ENCODE measurements at regions not wholly inside any gene's neighbourhood (a gene's known extent, or its start where the extent isn't known, plus 50 kb on each side); places are given as distances from the start of the nearest gene placed in this dataset.
A peak's percentile ranks its signal among the peaks of the same experiment; 100 is the strongest.

DNA sequence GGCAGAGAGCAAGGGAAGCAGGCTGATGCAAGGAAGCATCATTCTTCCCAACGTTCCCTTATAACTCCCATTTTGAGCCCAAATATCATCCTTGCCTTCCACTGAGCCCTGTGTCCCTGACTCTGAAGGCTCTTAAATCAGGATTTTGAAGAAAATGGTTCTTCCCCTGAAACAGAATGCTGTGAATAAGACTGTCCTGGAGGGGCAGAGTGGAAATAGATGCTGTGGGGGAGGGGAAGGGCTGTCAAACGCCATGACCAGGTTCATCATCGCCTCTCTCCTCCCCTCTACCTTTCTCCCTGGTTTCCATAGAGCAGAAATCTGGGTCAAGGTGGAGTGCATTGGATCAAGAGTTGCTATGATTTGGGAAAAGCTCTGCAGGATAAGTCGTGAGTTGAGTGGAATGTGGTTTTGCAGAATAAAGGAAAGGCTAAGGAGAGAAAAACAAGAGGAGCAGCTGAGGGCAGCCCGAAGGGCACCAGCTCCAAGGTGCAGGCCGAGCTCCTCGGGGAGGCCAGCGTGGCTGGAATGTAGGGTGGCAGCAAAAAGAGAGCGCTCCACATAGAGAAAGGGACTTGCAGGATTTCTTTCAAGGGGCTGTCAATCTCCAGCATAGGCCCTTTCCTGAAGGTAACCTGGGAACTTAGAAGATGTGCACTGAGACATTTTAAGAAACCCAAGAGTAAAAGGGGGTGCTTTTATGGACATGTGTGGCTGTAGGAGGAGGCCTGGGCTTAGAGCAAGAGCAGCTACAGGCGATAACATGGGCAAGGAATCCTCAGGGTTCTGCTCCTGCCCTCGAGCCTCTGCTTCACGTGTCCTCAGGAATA lies 120.8 kb upstream of the CDYL start:
- intact Hi-C loops (cut with micrococcal nuclease), result no loop called here
- Mint-ChIP-seq H3K4me1 (ENCODE audit: low read depth) (no peaks in the 10 kb centered on the region), H3K36me3 (ENCODE audit: low read depth) (no peaks in the 10 kb centered on the region), H3K27me3 (peaks cover 10% of the 10 kb centered on the region), H3K27ac (no peak overlapping the region), H3K9me3 (no peaks in the 10 kb centered on the region), H3K4me3 (no peak overlapping the region)

DNA sequence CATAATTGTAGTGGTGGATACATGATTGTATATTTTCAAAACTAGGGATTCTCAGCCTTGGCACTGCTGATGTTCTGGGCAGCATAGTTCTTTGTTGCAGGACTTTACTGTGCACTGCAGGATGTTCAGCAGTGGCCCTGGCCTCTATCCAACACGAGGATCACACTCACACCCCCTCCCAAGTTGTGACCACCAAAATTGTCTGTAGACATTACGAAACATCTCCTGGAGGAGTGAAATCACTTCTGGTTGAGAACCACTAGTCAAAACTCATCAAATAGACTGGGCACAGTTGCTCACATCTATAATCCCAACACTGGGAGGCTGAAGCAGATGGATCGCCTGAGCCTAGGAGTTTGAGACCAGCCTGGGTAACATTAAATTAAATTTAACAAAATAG lies 123.1 kb upstream of the CDYL start:
- no peak overlapping the region for H3K4me3 Mint-ChIP-seq
- H3K27ac Mint-ChIP-seq, result no peak overlapping the region
- peaks cover 5% of the 10 kb centered on the region for H3K27me3 Mint-ChIP-seq
- intact Hi-C loops (cut with micrococcal nuclease), result no loop called here
- H3K36me3 Mint-ChIP-seq (ENCODE audit: low read depth), result no peaks in the 10 kb centered on the region
- H3K9me3 Mint-ChIP-seq, result no peaks in the 10 kb centered on the region
- no peaks in the 10 kb centered on the region for H3K4me1 Mint-ChIP-seq (ENCODE audit: low read depth)

DNA sequence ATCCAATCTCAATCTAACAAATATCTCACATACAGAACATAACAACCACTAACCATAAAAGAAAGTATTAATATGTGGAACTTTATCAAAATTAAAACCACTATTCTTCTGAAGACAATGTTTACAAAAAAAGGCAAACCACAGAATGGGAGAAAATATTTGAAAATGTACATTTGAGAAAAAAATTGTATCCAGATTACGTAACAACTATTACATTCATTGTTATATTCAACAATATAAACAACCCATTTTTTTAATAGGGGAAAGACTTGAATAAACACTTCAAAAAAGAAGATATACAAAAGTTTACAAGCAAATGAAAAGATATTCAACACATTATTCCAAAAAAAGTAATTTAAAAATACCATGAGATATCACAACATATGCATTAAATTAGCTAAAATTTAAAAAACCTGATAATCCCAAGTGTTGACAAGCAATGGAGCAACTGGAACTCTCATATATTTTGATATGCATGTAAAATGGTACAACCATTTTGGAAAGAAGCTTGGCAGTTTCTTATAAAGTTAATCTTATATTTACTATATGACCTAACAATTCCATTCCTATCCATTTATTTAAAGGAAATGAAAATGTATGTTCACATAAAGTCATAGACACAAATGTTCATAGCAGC lies 124.3 kb upstream of the CDYL start:
- Mint-ChIP-seq H3K9me3 (no peaks in the 10 kb centered on the region), H3K4me1 (ENCODE audit: low read depth) (peaks cover 7% of the 10 kb centered on the region), H3K27ac (no peak overlapping the region), H3K27me3 (peaks cover 12% of the 10 kb centered on the region), H3K36me3 (ENCODE audit: low read depth) (no peaks in the 10 kb centered on the region), H3K4me3 (no peak overlapping the region)
- intact Hi-C loops (cut with micrococcal nuclease), result no loop called here

GRCh38 chr6:4649728-4650127 lies 126.5 kb upstream of the CDYL start:
- H3K9me3 Mint-ChIP-seq, result no peaks in the 10 kb centered on the region
- intact Hi-C loops (cut with micrococcal nuclease), result no loop called here
- H3K4me1 Mint-ChIP-seq (ENCODE audit: low read depth), result peaks cover 14% of the 10 kb centered on the region
- no peaks in the 10 kb centered on the region for H3K36me3 Mint-ChIP-seq (ENCODE audit: low read depth)
- H3K27me3 Mint-ChIP-seq, result peaks cover 12% of the 10 kb centered on the region
- H3K27ac Mint-ChIP-seq, result no peak overlapping the region
- H3K4me3 Mint-ChIP-seq, result no peak overlapping the region

DNA sequence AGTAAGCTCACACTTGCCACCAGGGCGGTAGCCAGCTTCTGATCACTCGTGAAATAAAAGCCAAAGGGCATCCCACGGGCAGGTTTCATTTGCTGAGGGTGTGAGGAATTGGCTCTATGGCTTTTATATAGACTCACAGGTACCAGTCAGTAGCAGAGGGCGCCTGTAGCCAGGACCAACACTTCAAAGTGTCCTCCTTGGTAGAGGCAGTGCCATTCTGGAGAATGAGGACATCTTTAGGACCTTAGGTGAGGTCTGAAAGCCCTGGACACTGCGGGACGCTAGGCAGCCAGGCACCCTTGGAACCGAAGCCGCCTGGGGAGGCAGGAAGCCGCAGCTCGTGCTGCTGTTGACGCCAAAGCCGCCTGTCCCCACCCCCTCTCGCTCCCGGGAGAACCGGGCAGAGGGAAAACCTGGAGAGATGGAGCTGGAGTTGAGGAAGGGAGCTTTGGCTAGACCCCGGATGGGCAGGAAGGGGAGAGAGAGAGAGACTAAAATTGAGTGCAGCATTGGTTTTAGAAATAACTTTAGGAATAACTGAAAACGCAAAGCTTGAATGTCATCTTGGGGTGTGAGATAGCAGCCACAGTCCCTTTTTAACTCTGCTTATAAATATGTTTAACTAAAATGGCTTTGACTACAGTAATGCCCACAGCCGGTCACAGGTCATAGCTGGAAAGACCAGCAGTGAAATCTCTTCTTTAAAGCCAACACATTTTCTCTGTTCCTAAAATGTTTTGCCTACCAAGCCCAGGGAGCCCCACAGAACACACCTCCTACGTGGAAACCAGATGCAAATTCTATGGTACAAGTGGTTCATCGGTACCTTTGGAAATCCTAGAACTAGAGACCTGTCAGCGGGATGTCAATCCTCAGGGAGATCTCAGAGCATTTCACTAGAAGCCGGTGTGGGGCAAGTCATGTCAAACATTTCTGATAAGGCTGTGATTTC lies 128.5 kb upstream of the CDYL start:
- H3K4me1 Mint-ChIP-seq (ENCODE audit: low read depth), result peaks cover 14% of the 10 kb centered on the region
- peak overlapping the region; percentile 42 for H3K27ac Mint-ChIP-seq
- intact Hi-C loops (cut with micrococcal nuclease), result no loop called here
- peaks cover 12% of the 10 kb centered on the region for H3K27me3 Mint-ChIP-seq
- no peaks in the 10 kb centered on the region for H3K36me3 Mint-ChIP-seq (ENCODE audit: low read depth)
- peak overlapping the region; percentile 63 for H3K4me3 Mint-ChIP-seq
- no peaks in the 10 kb centered on the region for H3K9me3 Mint-ChIP-seq

- intact Hi-C loops (cut with micrococcal nuclease), result no loop called here
These were observed 130.4 kb upstream of the CDYL start for GRCh38 chr6:4645713-4646360.

GRCh38 chr6:4644996-4645395 lies 131.2 kb upstream of the CDYL start:
- Mint-ChIP-seq H3K27ac (no peak overlapping the region), H3K4me3 (no peak overlapping the region), H3K36me3 (ENCODE audit: low read depth) (no peaks in the 10 kb centered on the region), H3K4me1 (ENCODE audit: low read depth) (peaks cover 14% of the 10 kb centered on the region), H3K27me3 (peaks cover 12% of the 10 kb centered on the region), H3K9me3 (no peaks in the 10 kb centered on the region)
- intact Hi-C loops (cut with micrococcal nuclease), result no loop called here

More at GRCh38 chr6:4645713-4646360, 130.4 kb upstream of the CDYL start:
- no peaks in the 10 kb centered on the region for H3K36me3 Mint-ChIP-seq (ENCODE audit: low read depth)
- H3K9me3 Mint-ChIP-seq, result no peaks in the 10 kb centered on the region
- peaks cover 12% of the 10 kb centered on the region for H3K27me3 Mint-ChIP-seq
- H3K4me1 Mint-ChIP-seq (ENCODE audit: low read depth), result peaks cover 14% of the 10 kb centered on the region
- H3K27ac Mint-ChIP-seq, result no peak overlapping the region
- H3K4me3 Mint-ChIP-seq, result no peak overlapping the region

DNA sequence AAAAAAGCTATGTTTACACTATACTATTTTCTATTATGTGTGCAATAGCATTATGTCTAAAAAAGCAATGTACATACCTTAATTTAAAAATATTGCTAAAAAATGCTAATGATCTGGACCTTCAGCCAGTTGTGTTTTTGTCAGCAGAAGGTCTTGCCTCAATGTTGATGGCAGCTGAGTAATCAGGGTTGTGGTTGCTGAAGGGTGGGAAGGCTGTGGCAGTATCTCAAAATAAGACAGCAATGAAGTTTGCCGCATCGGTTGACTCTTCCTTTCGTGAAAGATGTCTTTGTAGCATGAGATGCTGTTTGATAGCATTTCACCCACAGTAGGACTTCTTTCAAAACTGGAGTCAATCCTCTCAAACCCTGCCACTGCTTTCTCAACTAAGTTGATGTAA lies 134.7 kb upstream of the CDYL start:
- intact Hi-C loops (cut with micrococcal nuclease), result no loop called here
- H3K27ac Mint-ChIP-seq, result no peak overlapping the region
- no peaks in the 10 kb centered on the region for H3K27me3 Mint-ChIP-seq
- peaks cover 7% of the 10 kb centered on the region for H3K4me1 Mint-ChIP-seq (ENCODE audit: low read depth)
- H3K36me3 Mint-ChIP-seq (ENCODE audit: low read depth), result no peaks in the 10 kb centered on the region
- no peak overlapping the region for H3K4me3 Mint-ChIP-seq
- peaks cover 7% of the 10 kb centered on the region for H3K9me3 Mint-ChIP-seq

DNA sequence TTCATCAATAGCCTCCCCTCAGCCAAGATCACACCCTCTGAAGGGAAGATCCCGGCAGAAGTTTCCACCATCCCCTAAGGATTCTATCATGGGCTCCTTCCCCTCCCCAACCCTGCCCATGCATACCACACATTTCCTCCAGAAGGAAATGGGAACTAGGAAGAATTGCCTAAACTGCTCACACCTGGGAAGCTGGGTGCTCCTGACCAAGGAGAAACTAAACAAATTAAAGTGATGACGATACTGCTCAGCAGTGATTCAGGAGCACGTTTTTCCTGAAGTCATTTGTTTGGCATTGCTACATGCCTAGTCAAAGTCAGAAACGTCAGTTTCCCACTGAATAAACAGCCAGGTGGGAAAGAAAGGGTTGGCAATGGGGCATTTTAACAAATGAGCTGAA lies 136.1 kb upstream of the CDYL start:
- no peaks in the 10 kb centered on the region for H3K36me3 Mint-ChIP-seq (ENCODE audit: low read depth)
- intact Hi-C loops (cut with micrococcal nuclease), result no loop called here
- H3K4me1 Mint-ChIP-seq (ENCODE audit: low read depth), result peaks cover 4% of the 10 kb centered on the region
- no peaks in the 10 kb centered on the region for H3K27me3 Mint-ChIP-seq
- peaks cover 8% of the 10 kb centered on the region for H3K9me3 Mint-ChIP-seq
- no peak overlapping the region for H3K27ac Mint-ChIP-seq
- no peak overlapping the region for H3K4me3 Mint-ChIP-seq

DNA sequence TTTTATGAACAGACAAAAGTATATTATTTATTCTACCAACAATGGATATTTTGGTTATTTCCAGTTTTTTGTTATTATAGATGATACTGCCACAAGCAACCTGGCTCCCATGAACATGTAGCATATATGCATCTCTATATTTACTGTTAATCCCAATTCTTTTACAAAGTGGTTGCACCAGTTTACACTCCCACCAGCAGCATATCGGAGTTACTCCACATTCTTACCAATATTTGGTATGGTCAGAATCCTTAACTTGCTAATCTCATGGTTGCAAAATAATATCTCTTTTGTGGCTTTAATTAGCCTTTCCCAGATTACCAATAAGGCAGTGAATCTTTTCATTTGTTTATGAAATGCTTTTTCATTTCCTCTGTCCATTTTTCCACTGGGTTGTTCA lies 137.6 kb upstream of the CDYL start:
- Mint-ChIP-seq H3K36me3 (ENCODE audit: low read depth) (no peaks in the 10 kb centered on the region), H3K9me3 (peaks cover 8% of the 10 kb centered on the region), H3K4me1 (ENCODE audit: low read depth) (no peaks in the 10 kb centered on the region), H3K27ac (no peak overlapping the region), H3K27me3 (no peaks in the 10 kb centered on the region), H3K4me3 (no peak overlapping the region)
- intact Hi-C loops (cut with micrococcal nuclease), result no loop called here

GRCh38 chr6:4637691-4638433 lies 138.3 kb upstream of the CDYL start:
- Mint-ChIP-seq H3K4me1 (ENCODE audit: low read depth) (no peaks in the 10 kb centered on the region), H3K4me3 (no peak overlapping the region), H3K27ac (no peak overlapping the region), H3K27me3 (no peaks in the 10 kb centered on the region), H3K9me3 (peaks cover 8% of the 10 kb centered on the region), H3K36me3 (ENCODE audit: low read depth) (no peaks in the 10 kb centered on the region)
- intact Hi-C loops (cut with micrococcal nuclease), result no loop called here

DNA sequence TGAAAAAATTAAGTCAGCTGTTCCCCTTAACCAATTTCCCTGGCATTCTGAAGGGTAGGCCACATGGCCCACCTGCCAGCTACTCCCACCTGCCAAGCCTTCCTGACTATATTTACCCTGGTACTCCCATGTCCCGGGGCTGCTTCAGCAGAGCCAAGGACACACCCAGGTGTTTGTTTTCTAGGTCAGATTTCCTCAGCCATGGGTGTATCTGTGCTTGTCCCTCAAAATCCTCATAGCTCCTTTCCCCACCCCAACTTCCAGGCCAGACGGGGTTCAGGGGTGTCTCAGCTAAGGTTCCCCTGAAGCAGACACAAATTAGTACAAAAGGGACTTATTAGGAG lies 139.4 kb upstream of the CDYL start:
- H3K27ac Mint-ChIP-seq, result no peak overlapping the region
- intact Hi-C loops (cut with micrococcal nuclease), result no loop called here
- H3K4me3 Mint-ChIP-seq, result no peak overlapping the region
- H3K27me3 Mint-ChIP-seq, result no peaks in the 10 kb centered on the region
- H3K4me1 Mint-ChIP-seq (ENCODE audit: low read depth), result no peaks in the 10 kb centered on the region
- peaks cover 8% of the 10 kb centered on the region for H3K9me3 Mint-ChIP-seq
- no peaks in the 10 kb centered on the region for H3K36me3 Mint-ChIP-seq (ENCODE audit: low read depth)

GRCh38 chr6:4636191-4636880 lies 139.9 kb upstream of the CDYL start:
- Mint-ChIP-seq H3K27ac (no peak overlapping the region), H3K9me3 (peaks cover 8% of the 10 kb centered on the region)
- intact Hi-C loops (cut with micrococcal nuclease), result no loop called here

More at GRCh38 chr6:4636191-4636880, 139.9 kb upstream of the CDYL start:
- no peaks in the 10 kb centered on the region for H3K36me3 Mint-ChIP-seq (ENCODE audit: low read depth)
- no peak overlapping the region for H3K4me3 Mint-ChIP-seq
- no peaks in the 10 kb centered on the region for H3K27me3 Mint-ChIP-seq
- no peaks in the 10 kb centered on the region for H3K4me1 Mint-ChIP-seq (ENCODE audit: low read depth)
